ENCODE measurements at regions not wholly inside any gene's neighbourhood (a gene's known extent, or its start where the extent isn't known, plus 50 kb on each side); places are given as distances from the start of the nearest gene placed in this dataset.

GRCh38 chr7:94160719-94161435 lies 156.7 kb upstream of the BET1 start:
- no peaks in the 10 kb centered on the region for H3K27me3 ChIP-seq (ENCODE audit: control insufficient read depth in 3 of 3, insufficient read depth in 3 of 3, low read length in 3 of 3)
- no peaks in the 10 kb centered on the region for H3K4me1 ChIP-seq (ENCODE audit: control insufficient read depth in 3 of 3, insufficient read depth in 3 of 3, low read length in 3 of 3)
- H3K9ac ChIP-seq (ENCODE audit: low read depth in 1 of 3, low read length in 3 of 3) = no peak overlapping the region
- no peaks in the 10 kb centered on the region for H3K9me3 ChIP-seq (ENCODE audit: control insufficient read depth in 3 of 3, low read length in 3 of 3)
- H3K4me3 ChIP-seq (ENCODE audit: low read length in 3 of 3) = no peak overlapping the region
- H3K27ac ChIP-seq (ENCODE audit: low read depth, low read length) = no peak overlapping the region
- H3K36me3 ChIP-seq (ENCODE audit: control insufficient read depth in 3 of 3, insufficient read depth in 3 of 3, low read length in 3 of 3) = no peaks in the 10 kb centered on the region

GRCh38 chr7:94161476-94161875 lies 157.3 kb upstream of the BET1 start:
- no peaks in the 10 kb centered on the region for H3K36me3 ChIP-seq (ENCODE audit: control insufficient read depth in 3 of 3, insufficient read depth in 3 of 3, low read length in 3 of 3)
- H3K4me3 ChIP-seq (ENCODE audit: low read length in 3 of 3) = no peak overlapping the region
- no peak overlapping the region for H3K9ac ChIP-seq (ENCODE audit: low read depth in 1 of 3, low read length in 3 of 3)
- no peaks in the 10 kb centered on the region for H3K9me3 ChIP-seq (ENCODE audit: control insufficient read depth in 3 of 3, low read length in 3 of 3)
- H3K27ac ChIP-seq (ENCODE audit: low read depth, low read length) = no peak overlapping the region
- no peaks in the 10 kb centered on the region for H3K4me1 ChIP-seq (ENCODE audit: control insufficient read depth in 3 of 3, insufficient read depth in 3 of 3, low read length in 3 of 3)
- H3K27me3 ChIP-seq (ENCODE audit: control insufficient read depth in 3 of 3, insufficient read depth in 3 of 3, low read length in 3 of 3) = no peaks in the 10 kb centered on the region

GRCh38 chr7:94169682-94170081 lies 165.5 kb upstream of the BET1 start:
- no peaks in the 10 kb centered on the region for H3K36me3 ChIP-seq (ENCODE audit: control insufficient read depth in 3 of 3, insufficient read depth in 3 of 3, low read length in 3 of 3)
- no peaks in the 10 kb centered on the region for H3K27me3 ChIP-seq (ENCODE audit: control insufficient read depth in 3 of 3, insufficient read depth in 3 of 3, low read length in 3 of 3)
- no peak overlapping the region for H3K9ac ChIP-seq (ENCODE audit: low read depth in 1 of 3, low read length in 3 of 3)
- H3K27ac ChIP-seq (ENCODE audit: low read depth, low read length) = no peak overlapping the region
- H3K4me3 ChIP-seq (ENCODE audit: low read length in 3 of 3) = no peak overlapping the region
- H3K4me1 ChIP-seq (ENCODE audit: control insufficient read depth in 3 of 3, insufficient read depth in 3 of 3, low read length in 3 of 3) = no peaks in the 10 kb centered on the region
- H3K9me3 ChIP-seq (ENCODE audit: control insufficient read depth in 3 of 3, low read length in 3 of 3) = no peaks in the 10 kb centered on the region

- H3K9me3 ChIP-seq (ENCODE audit: control insufficient read depth in 3 of 3, low read length in 3 of 3) = no peaks in the 10 kb centered on the region
- no peaks in the 10 kb centered on the region for H3K4me1 ChIP-seq (ENCODE audit: control insufficient read depth in 3 of 3, insufficient read depth in 3 of 3, low read length in 3 of 3)
- H3K4me3 ChIP-seq (ENCODE audit: low read length in 3 of 3) = no peak overlapping the region
- no peaks in the 10 kb centered on the region for H3K27me3 ChIP-seq (ENCODE audit: control insufficient read depth in 3 of 3, insufficient read depth in 3 of 3, low read length in 3 of 3)
- no peak overlapping the region for H3K27ac ChIP-seq (ENCODE audit: low read depth, low read length)
- no peaks in the 10 kb centered on the region for H3K36me3 ChIP-seq (ENCODE audit: control insufficient read depth in 3 of 3, insufficient read depth in 3 of 3, low read length in 3 of 3)
- no peak overlapping the region for H3K9ac ChIP-seq (ENCODE audit: low read depth in 1 of 3, low read length in 3 of 3)
These were observed 166.7 kb upstream of the BET1 start for GRCh38 chr7:94170836-94171235.

GRCh38 chr7:94173436-94173835 lies 169.3 kb upstream of the BET1 start:
- Histone ChIP-seq H3K36me3 (ENCODE audit: control insufficient read depth in 3 of 3, insufficient read depth in 3 of 3, low read length in 3 of 3) (no peaks in the 10 kb centered on the region), H3K4me3 (ENCODE audit: low read length in 3 of 3) (no peak overlapping the region), H3K27me3 (ENCODE audit: control insufficient read depth in 3 of 3, insufficient read depth in 3 of 3, low read length in 3 of 3) (no peaks in the 10 kb centered on the region), H3K4me1 (ENCODE audit: control insufficient read depth in 3 of 3, insufficient read depth in 3 of 3, low read length in 3 of 3) (no peaks in the 10 kb centered on the region), H3K27ac (ENCODE audit: low read depth, low read length) (no peak overlapping the region), H3K9me3 (ENCODE audit: control insufficient read depth in 3 of 3, low read length in 3 of 3) (no peaks in the 10 kb centered on the region), H3K9ac (ENCODE audit: low read depth in 1 of 3, low read length in 3 of 3) (no peak overlapping the region)

- no peaks in the 10 kb centered on the region for H3K4me1 ChIP-seq (ENCODE audit: control insufficient read depth in 3 of 3, insufficient read depth in 3 of 3, low read length in 3 of 3)
- no peaks in the 10 kb centered on the region for H3K27me3 ChIP-seq (ENCODE audit: control insufficient read depth in 3 of 3, insufficient read depth in 3 of 3, low read length in 3 of 3)
- no peaks in the 10 kb centered on the region for H3K9me3 ChIP-seq (ENCODE audit: control insufficient read depth in 3 of 3, low read length in 3 of 3)
- H3K36me3 ChIP-seq (ENCODE audit: control insufficient read depth in 3 of 3, insufficient read depth in 3 of 3, low read length in 3 of 3) = no peaks in the 10 kb centered on the region
- no peak overlapping the region for H3K4me3 ChIP-seq (ENCODE audit: low read length in 3 of 3)
- H3K9ac ChIP-seq (ENCODE audit: low read depth in 1 of 3, low read length in 3 of 3) = no peak overlapping the region
- no peak overlapping the region for H3K27ac ChIP-seq (ENCODE audit: low read depth, low read length)
These were observed 170.2 kb upstream of the BET1 start for GRCh38 chr7:94174375-94174774.

- no peaks in the 10 kb centered on the region for H3K9me3 ChIP-seq (ENCODE audit: control insufficient read depth in 3 of 3, low read length in 3 of 3)
- no peaks in the 10 kb centered on the region for H3K36me3 ChIP-seq (ENCODE audit: control insufficient read depth in 3 of 3, insufficient read depth in 3 of 3, low read length in 3 of 3)
- no peak overlapping the region for H3K27ac ChIP-seq (ENCODE audit: low read depth, low read length)
- H3K4me1 ChIP-seq (ENCODE audit: control insufficient read depth in 3 of 3, insufficient read depth in 3 of 3, low read length in 3 of 3) = no peaks in the 10 kb centered on the region
- H3K9ac ChIP-seq (ENCODE audit: low read depth in 1 of 3, low read length in 3 of 3) = no peak overlapping the region
- H3K4me3 ChIP-seq (ENCODE audit: low read length in 3 of 3) = no peak overlapping the region
- H3K27me3 ChIP-seq (ENCODE audit: control insufficient read depth in 3 of 3, insufficient read depth in 3 of 3, low read length in 3 of 3) = no peaks in the 10 kb centered on the region
These were observed 170.8 kb upstream of the BET1 start for GRCh38 chr7:94174956-94175355.

GRCh38 chr7:94176694-94177200 lies 172.6 kb upstream of the BET1 start:
- Histone ChIP-seq H3K36me3 (ENCODE audit: control insufficient read depth in 3 of 3, insufficient read depth in 3 of 3, low read length in 3 of 3) (no peaks in the 10 kb centered on the region), H3K9me3 (ENCODE audit: control insufficient read depth in 3 of 3, low read length in 3 of 3) (no peaks in the 10 kb centered on the region), H3K27ac (ENCODE audit: low read depth, low read length) (no peak overlapping the region), H3K4me1 (ENCODE audit: control insufficient read depth in 3 of 3, insufficient read depth in 3 of 3, low read length in 3 of 3) (no peaks in the 10 kb centered on the region), H3K27me3 (ENCODE audit: control insufficient read depth in 3 of 3, insufficient read depth in 3 of 3, low read length in 3 of 3) (no peaks in the 10 kb centered on the region), H3K9ac (ENCODE audit: low read depth in 1 of 3, low read length in 3 of 3) (no peak overlapping the region), H3K4me3 (ENCODE audit: low read length in 3 of 3) (no peak overlapping the region)

- Histone ChIP-seq H3K4me3 (ENCODE audit: low read length in 3 of 3) (no peak overlapping the region), H3K27me3 (ENCODE audit: control insufficient read depth in 3 of 3, insufficient read depth in 3 of 3, low read length in 3 of 3) (no peaks in the 10 kb centered on the region), H3K4me1 (ENCODE audit: control insufficient read depth in 3 of 3, insufficient read depth in 3 of 3, low read length in 3 of 3) (no peaks in the 10 kb centered on the region), H3K9ac (ENCODE audit: low read depth in 1 of 3, low read length in 3 of 3) (no peak overlapping the region), H3K9me3 (ENCODE audit: control insufficient read depth in 3 of 3, low read length in 3 of 3) (no peaks in the 10 kb centered on the region), H3K36me3 (ENCODE audit: control insufficient read depth in 3 of 3, insufficient read depth in 3 of 3, low read length in 3 of 3) (no peaks in the 10 kb centered on the region), H3K27ac (ENCODE audit: low read depth, low read length) (no peak overlapping the region)
These were observed 173.3 kb upstream of the BET1 start for GRCh38 chr7:94177441-94177840.

- H3K36me3 ChIP-seq (ENCODE audit: control insufficient read depth in 3 of 3, insufficient read depth in 3 of 3, low read length in 3 of 3) = no peaks in the 10 kb centered on the region
- no peak overlapping the region for H3K27ac ChIP-seq (ENCODE audit: low read depth, low read length)
- no peaks in the 10 kb centered on the region for H3K9me3 ChIP-seq (ENCODE audit: control insufficient read depth in 3 of 3, low read length in 3 of 3)
- no peaks in the 10 kb centered on the region for H3K27me3 ChIP-seq (ENCODE audit: control insufficient read depth in 3 of 3, insufficient read depth in 3 of 3, low read length in 3 of 3)
- H3K9ac ChIP-seq (ENCODE audit: low read depth in 1 of 3, low read length in 3 of 3) = no peak overlapping the region
- H3K4me3 ChIP-seq (ENCODE audit: low read length in 3 of 3) = no peak overlapping the region
- no peaks in the 10 kb centered on the region for H3K4me1 ChIP-seq (ENCODE audit: control insufficient read depth in 3 of 3, insufficient read depth in 3 of 3, low read length in 3 of 3)
These were observed 174.1 kb upstream of the BET1 start for GRCh38 chr7:94178230-94178629.
